Panc1 (cell line): ENCODE measurements at regions not wholly inside any gene's neighbourhood (a gene's known extent, or its start where the extent isn't known, plus 50 kb on each side); places are given as distances from the start of the nearest gene placed in this dataset.

Experiments
- CTCF ChIP-seq: fragments of 450-650 bp; IDR thresholded peaks from 2 replicates; pipeline ENCODE4 v1.5.1; 2017; ENCODE audit warnings: mild to moderate bottlenecking
- SIN3A ChIP-seq: IDR thresholded peaks from 2 replicates; pipeline ENCODE4 v1.6.1; 2012; ENCODE audit warnings: low read depth, mild to moderate bottlenecking, low read length, moderate library complexity, borderline replicate concordance; ENCODE audit not compliant: insufficient read depth

GRCh38 chr21:36554411-36555157 lies 74.7 kb upstream of the CLDN14 start:
- TF ChIP-seq SIN3A (no peak), CTCF (no peak)
